ENCODE measurements at regions not wholly inside any gene's neighbourhood (a gene's known extent, or its start where the extent isn't known, plus 50 kb on each side); places are given as distances from the start of the nearest gene placed in this dataset.

DNA sequence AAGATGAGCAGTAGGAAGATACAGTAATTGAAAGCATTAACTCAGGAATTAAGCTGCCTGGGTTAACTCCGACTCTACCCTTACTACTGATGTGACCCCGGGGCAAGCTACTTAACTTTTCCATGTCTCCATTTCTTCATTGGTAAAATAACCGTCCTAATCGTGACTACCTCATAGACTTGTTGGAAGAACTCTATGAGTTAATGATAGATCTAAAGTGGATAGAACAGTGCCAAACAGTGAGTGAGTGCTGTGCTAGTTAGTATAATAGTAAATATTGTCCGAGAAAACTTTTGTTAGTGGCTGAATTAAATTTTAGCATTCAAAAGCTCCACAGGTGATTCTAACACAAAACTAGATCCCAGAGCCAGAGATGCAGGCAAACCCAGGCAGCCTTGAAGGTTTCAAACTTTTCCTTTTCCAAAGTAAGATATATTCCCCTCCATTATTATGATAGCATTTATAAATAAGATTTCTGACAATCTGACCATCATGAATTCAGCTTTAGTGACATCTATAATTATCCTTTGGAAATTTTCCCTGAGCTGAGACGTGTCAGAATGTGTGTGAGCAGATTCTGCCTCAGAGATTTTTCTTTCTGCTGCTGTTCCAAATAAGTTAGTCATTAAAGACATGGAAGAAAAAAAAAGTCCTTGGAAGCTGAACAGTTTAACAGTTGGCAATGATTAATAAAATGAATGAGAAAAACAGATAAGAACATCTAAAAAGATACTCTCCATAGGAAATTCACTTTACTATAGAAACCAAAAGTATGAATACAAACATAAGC, 369.5 kb downstream of the PRELID2 start:
- Mint-ChIP-seq H3K9me3 (ENCODE audit: low read depth, unreplicated experiment) (no peaks in the 10 kb centered on the region), H3K27me3 (ENCODE audit: unreplicated experiment) (no peaks in the 10 kb centered on the region), H3K36me3 (ENCODE audit: insufficient read depth, unreplicated experiment) (no peaks in the 10 kb centered on the region), H3K27ac (ENCODE audit: unreplicated experiment) (peak overlapping the region; percentile 79), H3K4me1 (ENCODE audit: low read depth, unreplicated experiment) (peaks cover 47% of the 10 kb centered on the region), H3K4me3 (ENCODE audit: low read depth, unreplicated experiment) (no peak overlapping the region)
- CTCF ChIA-PET: interaction anchor here (0.7 to 0.9 kb wide), 2 partner anchors 122 to 252 kb away, joined by 3 read pairs; no protein-coding TSS in a partner anchor
- no TSS peak for BruUV-seq (replicated peaks)
- DNase-seq: no peak
- TF ChIP-seq, protein P1, sequence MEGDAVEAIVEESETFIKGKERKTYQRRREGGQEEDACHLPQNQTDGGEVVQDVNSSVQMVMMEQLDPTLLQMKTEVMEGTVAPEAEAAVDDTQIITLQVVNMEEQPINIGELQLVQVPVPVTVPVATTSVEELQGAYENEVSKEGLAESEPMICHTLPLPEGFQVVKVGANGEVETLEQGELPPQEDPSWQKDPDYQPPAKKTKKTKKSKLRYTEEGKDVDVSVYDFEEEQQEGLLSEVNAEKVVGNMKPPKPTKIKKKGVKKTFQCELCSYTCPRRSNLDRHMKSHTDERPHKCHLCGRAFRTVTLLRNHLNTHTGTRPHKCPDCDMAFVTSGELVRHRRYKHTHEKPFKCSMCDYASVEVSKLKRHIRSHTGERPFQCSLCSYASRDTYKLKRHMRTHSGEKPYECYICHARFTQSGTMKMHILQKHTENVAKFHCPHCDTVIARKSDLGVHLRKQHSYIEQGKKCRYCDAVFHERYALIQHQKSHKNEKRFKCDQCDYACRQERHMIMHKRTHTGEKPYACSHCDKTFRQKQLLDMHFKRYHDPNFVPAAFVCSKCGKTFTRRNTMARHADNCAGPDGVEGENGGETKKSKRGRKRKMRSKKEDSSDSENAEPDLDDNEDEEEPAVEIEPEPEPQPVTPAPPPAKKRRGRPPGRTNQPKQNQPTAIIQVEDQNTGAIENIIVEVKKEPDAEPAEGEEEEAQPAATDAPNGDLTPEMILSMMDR (IDR thresholded peaks at IDR 0.05; ENCODE audit: unreplicated experiment): no peak
- intact Hi-C loops (cut with micrococcal nuclease; ENCODE audit: unreplicated experiment): loop anchor here (10.0 kb wide), 1 partner anchor 1261 kb away; no protein-coding TSS in a partner anchor

DNA sequence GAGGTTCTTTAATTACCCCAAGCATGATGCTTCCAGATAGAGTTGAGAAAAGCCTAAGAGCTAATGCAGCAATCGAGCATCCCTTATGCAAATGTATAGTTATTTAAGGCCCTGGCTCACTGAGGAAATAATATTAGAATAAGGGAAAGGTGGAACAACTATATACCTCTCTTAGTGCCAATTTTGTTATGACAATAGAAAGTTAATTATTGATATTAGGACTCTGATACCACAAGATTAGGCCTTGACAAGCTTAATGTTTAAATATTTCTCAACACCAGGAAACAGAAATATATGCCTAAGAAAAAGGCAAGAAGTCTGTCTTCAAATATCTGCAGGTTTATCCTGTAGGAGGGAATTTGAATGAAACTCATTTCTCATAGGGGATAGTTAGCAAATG, 371.0 kb downstream of the PRELID2 start:
- CTCF ChIA-PET: interaction anchor here (0.6 kb wide), 1 partner anchor 24 kb away, joined by 4 read pairs; no protein-coding TSS in a partner anchor
- H3K4me3 Mint-ChIP-seq (ENCODE audit: low read depth, unreplicated experiment): peak overlapping the region; percentile 14
- H3K27ac Mint-ChIP-seq (ENCODE audit: unreplicated experiment): peak overlapping the region; percentile 79
- H3K4me1 Mint-ChIP-seq (ENCODE audit: low read depth, unreplicated experiment): peaks cover 43% of the 10 kb centered on the region
- H3K9me3 Mint-ChIP-seq (ENCODE audit: low read depth, unreplicated experiment): no peaks in the 10 kb centered on the region
- H3K27me3 Mint-ChIP-seq (ENCODE audit: unreplicated experiment): no peaks in the 10 kb centered on the region
- TF ChIP-seq, protein P1 (IDR thresholded peaks at IDR 0.05; ENCODE audit: unreplicated experiment): no peak
- no TSS peak for BruUV-seq (replicated peaks)
- intact Hi-C loops (cut with micrococcal nuclease; ENCODE audit: unreplicated experiment): loop anchor here (10.0 kb wide), 1 partner anchor 1259 kb away; no protein-coding TSS in a partner anchor
- H3K36me3 Mint-ChIP-seq (ENCODE audit: insufficient read depth, unreplicated experiment): no peaks in the 10 kb centered on the region
- DNase-seq: no peak

DNA sequence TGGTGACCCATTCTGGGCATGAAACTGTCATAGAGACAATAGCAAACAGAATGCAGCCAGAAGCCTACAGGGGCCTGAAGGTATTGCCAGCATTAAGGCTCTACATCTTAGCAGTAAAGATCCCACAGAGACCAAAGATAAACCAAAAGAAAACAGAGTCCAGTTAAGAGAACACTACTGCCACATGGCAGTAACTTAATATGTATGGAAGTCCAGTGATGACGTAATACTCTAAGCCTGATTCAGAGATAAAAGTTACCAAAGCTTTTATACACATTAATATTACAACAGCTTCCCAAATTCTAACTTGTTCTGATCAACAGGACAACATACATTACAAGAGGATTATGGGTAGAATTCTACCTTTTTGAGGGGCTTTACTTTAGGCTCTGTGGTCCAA, 371.5 kb downstream of the PRELID2 start:
- intact Hi-C loops (cut with micrococcal nuclease; ENCODE audit: unreplicated experiment): loop anchor here (10.0 kb wide), 1 partner anchor 1259 kb away; no protein-coding TSS in a partner anchor
- peaks cover 43% of the 10 kb centered on the region for H3K4me1 Mint-ChIP-seq (ENCODE audit: low read depth, unreplicated experiment)
- no peaks in the 10 kb centered on the region for H3K9me3 Mint-ChIP-seq (ENCODE audit: low read depth, unreplicated experiment)
- CTCF ChIA-PET: no interaction called here
- DNase-seq: no peak
- TF ChIP-seq, protein P1 (IDR thresholded peaks at IDR 0.05; ENCODE audit: unreplicated experiment): no peak
- peak overlapping the region; percentile 79 for H3K27ac Mint-ChIP-seq (ENCODE audit: unreplicated experiment)
- no TSS peak for BruUV-seq (replicated peaks)
- no peaks in the 10 kb centered on the region for H3K27me3 Mint-ChIP-seq (ENCODE audit: unreplicated experiment)
- H3K36me3 Mint-ChIP-seq (ENCODE audit: insufficient read depth, unreplicated experiment): no peaks in the 10 kb centered on the region
- H3K4me3 Mint-ChIP-seq (ENCODE audit: low read depth, unreplicated experiment): no peak overlapping the region

DNA sequence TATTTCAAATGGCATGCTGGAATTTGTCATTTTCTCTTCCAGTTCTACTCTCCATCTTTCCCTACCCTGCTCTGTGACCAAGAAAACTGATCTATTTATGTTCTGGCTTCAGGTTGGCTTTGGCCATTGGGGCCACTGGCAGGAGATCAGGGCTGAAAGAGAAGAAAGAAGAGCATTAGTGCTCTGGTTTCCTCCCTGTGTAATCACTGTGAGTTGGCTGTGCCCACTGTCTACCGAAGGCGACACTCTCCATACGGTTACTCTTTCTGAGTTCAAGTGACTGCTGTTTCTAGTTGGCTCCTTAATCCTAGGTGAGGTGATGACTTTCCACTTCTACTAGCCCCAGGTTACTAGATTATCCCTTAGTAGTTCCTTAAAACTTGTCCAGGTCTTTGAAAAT, 372.6 kb downstream of the PRELID2 start:
- Mint-ChIP-seq H3K27me3 (ENCODE audit: unreplicated experiment) (no peaks in the 10 kb centered on the region), H3K4me1 (ENCODE audit: low read depth, unreplicated experiment) (peaks cover 43% of the 10 kb centered on the region), H3K27ac (ENCODE audit: unreplicated experiment) (no peak overlapping the region), H3K9me3 (ENCODE audit: low read depth, unreplicated experiment) (no peaks in the 10 kb centered on the region), H3K4me3 (ENCODE audit: low read depth, unreplicated experiment) (no peak overlapping the region), H3K36me3 (ENCODE audit: insufficient read depth, unreplicated experiment) (no peaks in the 10 kb centered on the region)
- no TSS peak for BruUV-seq (replicated peaks)
- no peak for DNase-seq
- CTCF ChIA-PET: no interaction called here
- TF ChIP-seq, protein P1 (IDR thresholded peaks at IDR 0.05; ENCODE audit: unreplicated experiment): no peak
- intact Hi-C loops (cut with micrococcal nuclease; ENCODE audit: unreplicated experiment): loop anchor here (10.0 kb wide), 1 partner anchor 1258 kb away; no protein-coding TSS in a partner anchor
